ENCODE measurements at regions not wholly inside any gene's neighbourhood (a gene's known extent, or its start where the extent isn't known, plus 50 kb on each side); places are given as distances from the start of the nearest gene placed in this dataset.

DNA sequence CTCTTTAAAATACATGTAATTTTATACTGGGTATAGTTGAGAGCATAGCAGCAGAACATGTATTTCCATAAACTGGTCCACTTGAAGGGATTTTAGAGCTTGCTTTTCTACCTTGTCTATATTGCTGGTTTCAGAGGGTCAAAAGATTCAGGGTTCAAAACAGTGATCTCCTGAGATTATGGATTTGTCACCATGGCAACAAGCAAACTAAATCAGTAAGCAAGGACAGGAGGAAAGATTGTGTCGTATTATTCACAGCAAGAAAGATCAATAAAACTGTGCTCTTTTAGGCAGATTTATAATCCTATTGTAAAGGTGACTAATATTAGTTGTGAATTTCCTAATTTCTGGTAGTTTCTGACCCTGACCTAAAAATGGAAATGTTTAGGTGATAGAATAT, 496.4 kb downstream of the LMO7 start:
- intact Hi-C loops (cut with micrococcal nuclease; ENCODE audit: unreplicated experiment): no loop called here
- Histone ChIP-seq H3K27ac (ENCODE audit: low read depth, low read length, poor library complexity, severe bottlenecking) (no peak overlapping the region), H3K9me3 (ENCODE audit: low read depth, low read length, poor library complexity, severe bottlenecking) (no peaks in the 10 kb centered on the region), H3K27me3 (replicated peaks; ENCODE audit: insufficient read depth, low read depth, low read length, poor library complexity) (no peaks in the 10 kb centered on the region), H3K36me3 (ENCODE audit: insufficient read depth, low read length, poor library complexity, severe bottlenecking) (no peaks in the 10 kb centered on the region), H3K4me3 (ENCODE audit: low read depth, low read length, poor library complexity, severe bottlenecking) (no peak overlapping the region), H3K4me1 (ENCODE audit: insufficient read depth, low read length, poor library complexity, severe bottlenecking) (no peaks in the 10 kb centered on the region)
- BruUV-seq (replicated peaks): no TSS peak
- ChIA-PET CTCF (no interaction called here), POLR2A (ENCODE audit: low non-redundant PET) (no interaction called here)
- TF ChIP-seq, protein P1, sequence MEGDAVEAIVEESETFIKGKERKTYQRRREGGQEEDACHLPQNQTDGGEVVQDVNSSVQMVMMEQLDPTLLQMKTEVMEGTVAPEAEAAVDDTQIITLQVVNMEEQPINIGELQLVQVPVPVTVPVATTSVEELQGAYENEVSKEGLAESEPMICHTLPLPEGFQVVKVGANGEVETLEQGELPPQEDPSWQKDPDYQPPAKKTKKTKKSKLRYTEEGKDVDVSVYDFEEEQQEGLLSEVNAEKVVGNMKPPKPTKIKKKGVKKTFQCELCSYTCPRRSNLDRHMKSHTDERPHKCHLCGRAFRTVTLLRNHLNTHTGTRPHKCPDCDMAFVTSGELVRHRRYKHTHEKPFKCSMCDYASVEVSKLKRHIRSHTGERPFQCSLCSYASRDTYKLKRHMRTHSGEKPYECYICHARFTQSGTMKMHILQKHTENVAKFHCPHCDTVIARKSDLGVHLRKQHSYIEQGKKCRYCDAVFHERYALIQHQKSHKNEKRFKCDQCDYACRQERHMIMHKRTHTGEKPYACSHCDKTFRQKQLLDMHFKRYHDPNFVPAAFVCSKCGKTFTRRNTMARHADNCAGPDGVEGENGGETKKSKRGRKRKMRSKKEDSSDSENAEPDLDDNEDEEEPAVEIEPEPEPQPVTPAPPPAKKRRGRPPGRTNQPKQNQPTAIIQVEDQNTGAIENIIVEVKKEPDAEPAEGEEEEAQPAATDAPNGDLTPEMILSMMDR (conservative IDR thresholded peaks at IDR 0.05; ENCODE audit: low read depth, low read length): no peak
- TF ChIP-seq EZH2 (IDR thresholded peaks at IDR 0.05; ENCODE audit: borderline replicate concordance, low read depth, low read length, poor library complexity, severe bottlenecking): no peak
- DNase-seq (ENCODE audit: low spot score): no peak

- no peak for DNase-seq (ENCODE audit: low spot score)
Observed at GRCh38 chr13:76131551-76131950, 495.4 kb downstream of the LMO7 start.

DNA sequence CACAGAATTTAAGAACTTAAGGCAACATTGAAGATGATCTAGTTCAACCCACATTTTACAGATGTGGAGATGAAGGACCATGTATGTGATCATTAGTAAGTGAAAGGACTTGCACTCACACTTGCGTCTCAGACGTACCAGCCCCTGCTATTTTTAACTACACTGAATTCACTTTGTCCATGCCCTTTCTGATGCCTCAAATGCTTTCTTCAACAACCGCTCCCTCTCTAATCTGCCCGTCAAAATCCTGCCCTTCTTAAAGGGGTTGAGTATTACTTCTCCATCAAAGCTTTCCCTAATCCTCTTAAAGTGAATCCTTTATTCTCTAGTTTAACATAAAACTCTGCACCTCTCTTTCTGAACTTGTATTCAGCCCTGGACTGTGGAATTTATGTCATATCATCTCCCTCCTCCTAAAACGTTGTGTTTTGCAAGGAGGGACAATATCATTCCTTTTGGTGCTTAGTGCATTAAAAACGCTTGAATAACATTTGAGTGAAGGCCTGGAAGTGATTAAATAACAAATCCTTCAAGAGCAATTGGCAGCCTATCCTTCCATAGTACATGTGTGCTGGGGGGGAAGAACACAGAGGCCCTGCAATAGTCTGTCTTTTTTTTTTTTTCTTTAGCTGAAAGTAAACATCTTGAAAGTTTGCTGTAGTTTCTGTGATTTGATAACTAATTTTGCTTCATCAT, 493.3 kb downstream of the LMO7 start:
- ChIA-PET POLR2A (ENCODE audit: low non-redundant PET) (no interaction called here), CTCF (no interaction called here)
- intact Hi-C loops (cut with micrococcal nuclease; ENCODE audit: unreplicated experiment): no loop called here
- no peak overlapping the region for H3K4me3 ChIP-seq (ENCODE audit: low read depth, low read length, poor library complexity, severe bottlenecking)
- TF ChIP-seq, protein P1 (conservative IDR thresholded peaks at IDR 0.05; ENCODE audit: low read depth, low read length): no peak
- no peak for TF ChIP-seq EZH2 (IDR thresholded peaks at IDR 0.05; ENCODE audit: borderline replicate concordance, low read depth, low read length, poor library complexity, severe bottlenecking)
- H3K36me3 ChIP-seq (ENCODE audit: insufficient read depth, low read length, poor library complexity, severe bottlenecking): no peaks in the 10 kb centered on the region
- H3K4me1 ChIP-seq (ENCODE audit: insufficient read depth, low read length, poor library complexity, severe bottlenecking): no peaks in the 10 kb centered on the region
- no TSS peak for BruUV-seq (replicated peaks)
- H3K27me3 ChIP-seq (replicated peaks; ENCODE audit: insufficient read depth, low read depth, low read length, poor library complexity): no peaks in the 10 kb centered on the region
- no peak overlapping the region for H3K27ac ChIP-seq (ENCODE audit: low read depth, low read length, poor library complexity, severe bottlenecking)
- DNase-seq (ENCODE audit: low spot score): no peak
- H3K9me3 ChIP-seq (ENCODE audit: low read depth, low read length, poor library complexity, severe bottlenecking): no peaks in the 10 kb centered on the region

More at GRCh38 chr13:76131551-76131950, 495.4 kb downstream of the LMO7 start:
- Histone ChIP-seq H3K27me3 (replicated peaks; ENCODE audit: insufficient read depth, low read depth, low read length, poor library complexity) (no peaks in the 10 kb centered on the region), H3K4me1 (ENCODE audit: insufficient read depth, low read length, poor library complexity, severe bottlenecking) (no peaks in the 10 kb centered on the region), H3K27ac (ENCODE audit: low read depth, low read length, poor library complexity, severe bottlenecking) (no peak overlapping the region), H3K9me3 (ENCODE audit: low read depth, low read length, poor library complexity, severe bottlenecking) (no peaks in the 10 kb centered on the region), H3K4me3 (ENCODE audit: low read depth, low read length, poor library complexity, severe bottlenecking) (no peak overlapping the region), H3K36me3 (ENCODE audit: insufficient read depth, low read length, poor library complexity, severe bottlenecking) (no peaks in the 10 kb centered on the region)
- ChIA-PET POLR2A (ENCODE audit: low non-redundant PET) (no interaction called here), CTCF (no interaction called here)
- intact Hi-C loops (cut with micrococcal nuclease; ENCODE audit: unreplicated experiment): no loop called here
- TF ChIP-seq EZH2 (IDR thresholded peaks at IDR 0.05; ENCODE audit: borderline replicate concordance, low read depth, low read length, poor library complexity, severe bottlenecking): no peak
- TF ChIP-seq, protein P1 (conservative IDR thresholded peaks at IDR 0.05; ENCODE audit: low read depth, low read length): no peak
- no TSS peak for BruUV-seq (replicated peaks)

All from A673 (cell line).